Coronary artery (tissue), 2 donors: ENCODE measurements at regions not wholly inside any gene's neighbourhood (a gene's known extent, or its start where the extent isn't known, plus 50 kb on each side); places are given as distances from the start of the nearest gene placed in this dataset.

Experiments used
- DNase-seq: peaks from one replicate; pipeline ENCODE4 v3.0.0-alpha.2; 2017; ENCODE audit warnings: low spot score
- H3K27ac ChIP-seq, 2 donors: fragments of 200-600 bp; sonication (generic); one replicate each; pipeline ENCODE4 v1.5.1; 2016 to 2019
- H3K4me3 ChIP-seq: fragments of 200-600 bp; sonication (generic); 2 replicates; pipeline ENCODE4 v1.5.1; 2016; ENCODE audit warnings: mild to moderate bottlenecking, moderate library complexity
- TF ChIP-seq, protein P1 (sequence below): fragments of 200-600 bp; sonication (generic); IDR thresholded peaks from one replicate; pipeline ENCODE4 v1.5.1; 2019; ENCODE audit warnings: antibody characterized with exemption

DNA sequence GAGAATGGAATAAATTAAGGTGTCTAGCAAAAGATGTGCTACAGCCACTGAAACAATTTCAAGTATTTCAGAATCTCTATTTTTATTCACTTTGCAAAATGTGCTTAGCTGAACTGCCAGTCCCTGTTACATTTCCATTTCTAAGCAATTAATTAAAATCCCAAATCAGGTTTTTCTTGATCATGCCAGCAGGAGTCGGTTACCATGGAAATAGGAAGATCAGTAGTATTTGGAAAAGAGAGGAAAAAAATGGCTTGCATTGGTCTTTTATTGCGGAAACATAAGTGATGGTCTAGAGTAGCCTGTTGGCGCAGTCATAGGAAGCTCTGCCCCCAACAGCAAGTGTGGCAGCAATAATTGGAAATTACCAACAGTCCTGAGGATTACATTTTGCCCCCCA, 867.1 kb downstream of the GATA3 start:
- DNase-seq, result no peak
- TF ChIP-seq, protein P1, sequence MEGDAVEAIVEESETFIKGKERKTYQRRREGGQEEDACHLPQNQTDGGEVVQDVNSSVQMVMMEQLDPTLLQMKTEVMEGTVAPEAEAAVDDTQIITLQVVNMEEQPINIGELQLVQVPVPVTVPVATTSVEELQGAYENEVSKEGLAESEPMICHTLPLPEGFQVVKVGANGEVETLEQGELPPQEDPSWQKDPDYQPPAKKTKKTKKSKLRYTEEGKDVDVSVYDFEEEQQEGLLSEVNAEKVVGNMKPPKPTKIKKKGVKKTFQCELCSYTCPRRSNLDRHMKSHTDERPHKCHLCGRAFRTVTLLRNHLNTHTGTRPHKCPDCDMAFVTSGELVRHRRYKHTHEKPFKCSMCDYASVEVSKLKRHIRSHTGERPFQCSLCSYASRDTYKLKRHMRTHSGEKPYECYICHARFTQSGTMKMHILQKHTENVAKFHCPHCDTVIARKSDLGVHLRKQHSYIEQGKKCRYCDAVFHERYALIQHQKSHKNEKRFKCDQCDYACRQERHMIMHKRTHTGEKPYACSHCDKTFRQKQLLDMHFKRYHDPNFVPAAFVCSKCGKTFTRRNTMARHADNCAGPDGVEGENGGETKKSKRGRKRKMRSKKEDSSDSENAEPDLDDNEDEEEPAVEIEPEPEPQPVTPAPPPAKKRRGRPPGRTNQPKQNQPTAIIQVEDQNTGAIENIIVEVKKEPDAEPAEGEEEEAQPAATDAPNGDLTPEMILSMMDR, result no peak
- Histone ChIP-seq H3K4me3 (no peak overlapping the region), H3K27ac (no peak overlapping the region)

DNA sequence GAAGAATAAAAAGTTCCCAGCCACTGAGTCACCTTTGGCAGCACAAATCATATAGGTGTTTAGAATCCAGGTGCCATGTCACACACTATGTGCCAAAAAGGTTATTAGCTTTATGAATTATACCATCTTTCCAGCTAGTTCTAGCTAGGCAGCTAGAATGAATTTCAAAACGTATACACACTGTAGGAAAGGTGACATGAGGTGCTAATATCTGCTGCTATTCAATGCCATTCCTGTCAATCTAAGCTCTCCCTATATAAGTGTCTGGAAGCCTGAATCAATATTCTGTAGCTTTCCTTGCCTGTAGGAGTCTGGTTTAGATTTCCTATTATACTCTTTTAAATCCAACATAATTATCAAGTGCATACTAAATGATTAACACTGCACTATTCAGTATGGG, 868.6 kb downstream of the GATA3 start:
- TF ChIP-seq, protein P1, result no peak
- DNase-seq, result no peak
- Histone ChIP-seq H3K4me3 (no peak overlapping the region), H3K27ac (no peak overlapping the region)

DNA sequence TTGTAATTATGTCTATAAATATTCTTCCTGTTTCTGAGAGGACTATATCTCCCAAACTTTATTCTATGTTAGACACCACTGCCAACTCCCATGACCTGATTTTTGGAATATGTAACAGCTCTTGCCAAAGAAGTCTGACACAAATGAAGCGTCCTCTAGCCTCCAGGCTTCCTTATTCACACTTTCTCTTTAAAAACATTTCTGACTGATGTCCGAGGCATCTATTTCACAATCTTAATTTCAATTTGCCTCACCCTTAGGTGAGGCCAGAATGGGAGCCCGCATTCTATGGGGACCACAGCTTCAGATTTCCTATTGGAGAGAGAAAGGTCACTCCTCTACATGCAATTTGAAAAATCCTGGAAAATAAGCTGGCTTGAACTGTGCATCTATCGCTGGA, 873.2 kb downstream of the GATA3 start:
- H3K4me3 ChIP-seq, result no peak overlapping the region
- DNase-seq, result no peak
- H3K27ac ChIP-seq, result no peak overlapping the region
- TF ChIP-seq, protein P1, result no peak

DNA sequence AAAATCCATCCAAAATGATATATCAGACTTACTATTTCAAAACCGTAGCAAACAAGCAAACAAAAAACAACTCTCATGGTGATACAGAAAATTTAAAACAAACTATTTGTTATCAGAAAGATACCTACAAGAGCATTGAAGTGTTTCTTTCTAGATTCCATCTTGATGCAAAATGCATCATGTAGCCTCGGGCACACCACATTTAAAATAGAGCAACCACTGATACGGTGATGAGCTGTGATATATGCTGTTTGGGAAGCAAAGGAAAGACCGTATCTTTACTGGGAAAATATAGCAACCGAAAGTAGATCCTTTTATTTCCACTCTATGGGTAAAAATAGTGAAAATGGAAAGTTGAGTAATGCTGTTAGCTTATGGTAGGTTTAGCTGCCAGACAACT, 892.0 kb downstream of the GATA3 start:
- no peak overlapping the region for H3K4me3 ChIP-seq
- TF ChIP-seq, protein P1, result no peak
- H3K27ac ChIP-seq, result no peak overlapping the region
- DNase-seq, result no peak

DNA sequence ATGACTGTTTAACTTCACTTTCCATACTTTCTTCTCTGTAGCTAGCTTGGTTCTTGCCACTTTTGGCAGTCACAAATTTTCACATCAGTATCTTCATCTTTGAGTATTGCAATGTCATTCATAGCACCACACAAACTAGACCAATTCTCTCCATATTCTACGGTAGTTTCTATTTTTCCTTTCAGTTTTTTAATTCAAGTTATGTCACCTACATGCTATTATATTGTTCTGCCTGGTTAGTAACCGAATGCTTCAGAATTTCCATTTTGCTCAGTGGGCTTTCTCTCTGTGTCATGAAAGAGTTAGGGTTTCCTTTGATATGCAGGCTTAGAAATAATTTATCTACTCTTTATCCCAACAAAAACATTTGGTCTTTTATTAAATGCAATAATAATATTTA, 896.5 kb downstream of the GATA3 start:
- no peak for DNase-seq
- Histone ChIP-seq H3K4me3 (no peak overlapping the region), H3K27ac (no peak overlapping the region)
- TF ChIP-seq, protein P1, result no peak

DNA sequence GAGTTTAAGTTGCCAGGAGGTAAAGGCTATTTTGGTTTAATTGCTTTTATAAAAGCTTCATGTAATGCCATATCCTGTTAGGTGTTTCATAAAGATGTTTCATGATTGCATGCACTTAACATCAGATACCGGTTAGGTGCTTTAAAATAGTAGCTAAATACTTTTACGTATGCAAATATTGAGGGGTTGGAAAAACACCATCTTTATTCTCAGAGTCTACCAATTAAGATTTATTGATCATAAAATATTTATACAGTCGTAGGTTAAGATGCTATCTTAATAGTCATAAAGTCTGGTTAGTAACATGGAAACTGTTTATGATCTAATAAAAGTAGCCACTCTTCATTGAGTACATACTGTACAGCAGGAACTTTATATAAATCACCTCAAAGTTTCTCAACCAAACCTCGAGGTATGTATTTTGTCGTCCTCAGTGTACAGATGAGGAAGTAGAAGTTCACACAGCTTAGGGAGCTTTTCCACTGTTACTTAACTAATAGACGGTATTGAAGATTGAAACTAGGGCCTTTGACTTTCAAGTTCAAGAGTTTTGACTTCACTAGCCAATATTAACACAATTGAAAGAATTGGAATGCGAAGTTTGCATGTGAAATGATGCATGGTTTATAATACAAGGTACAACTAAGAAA, 897.1 kb downstream of the GATA3 start:
- Histone ChIP-seq H3K4me3 (no peak overlapping the region), H3K27ac (no peak overlapping the region)
- DNase-seq, result no peak
- TF ChIP-seq, protein P1, result no peak

DNA sequence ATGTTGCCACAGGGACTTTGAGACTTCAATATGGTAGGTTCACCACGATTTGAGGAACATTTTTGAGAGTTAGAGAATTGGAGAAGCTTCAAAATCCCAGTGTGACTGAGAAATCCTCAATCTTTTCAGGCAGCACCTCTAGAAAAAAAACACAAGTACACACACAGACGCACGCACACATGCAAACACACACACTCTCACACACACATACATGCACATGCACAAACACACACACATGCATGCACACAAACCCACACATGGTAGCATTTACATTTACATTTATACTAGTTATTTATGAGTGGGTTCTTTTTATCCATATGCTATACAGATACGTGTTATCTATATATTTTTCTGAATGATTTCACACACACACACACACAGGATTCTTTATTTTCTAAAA, 901.9 kb downstream of the GATA3 start:
- no peak for DNase-seq
- H3K4me3 ChIP-seq, result no peak overlapping the region
- TF ChIP-seq, protein P1, result no peak
- H3K27ac ChIP-seq, result no peak overlapping the region
